GDM1 (cell line): ENCODE measurements at regions not wholly inside any gene's neighbourhood (a gene's known extent, or its start where the extent isn't known, plus 50 kb on each side); places are given as distances from the start of the nearest gene placed in this dataset.

ENCODE experiments used
- DNase-seq: peaks from one replicate; lab custom pipeline; 2025; lab: John Stamatoyannopoulos, UW

GRCh38 chr4:123573866-123574508, 177.4 kb downstream of the SPRY1 start:
- DNase-seq, result no peak

GRCh38 chr4:123575291-123575690, 178.7 kb downstream of the SPRY1 start:
- DNase-seq, result no peak

GRCh38 chr4:123577225-123577906, 180.8 kb downstream of the SPRY1 start:
- no peak for DNase-seq

DNA sequence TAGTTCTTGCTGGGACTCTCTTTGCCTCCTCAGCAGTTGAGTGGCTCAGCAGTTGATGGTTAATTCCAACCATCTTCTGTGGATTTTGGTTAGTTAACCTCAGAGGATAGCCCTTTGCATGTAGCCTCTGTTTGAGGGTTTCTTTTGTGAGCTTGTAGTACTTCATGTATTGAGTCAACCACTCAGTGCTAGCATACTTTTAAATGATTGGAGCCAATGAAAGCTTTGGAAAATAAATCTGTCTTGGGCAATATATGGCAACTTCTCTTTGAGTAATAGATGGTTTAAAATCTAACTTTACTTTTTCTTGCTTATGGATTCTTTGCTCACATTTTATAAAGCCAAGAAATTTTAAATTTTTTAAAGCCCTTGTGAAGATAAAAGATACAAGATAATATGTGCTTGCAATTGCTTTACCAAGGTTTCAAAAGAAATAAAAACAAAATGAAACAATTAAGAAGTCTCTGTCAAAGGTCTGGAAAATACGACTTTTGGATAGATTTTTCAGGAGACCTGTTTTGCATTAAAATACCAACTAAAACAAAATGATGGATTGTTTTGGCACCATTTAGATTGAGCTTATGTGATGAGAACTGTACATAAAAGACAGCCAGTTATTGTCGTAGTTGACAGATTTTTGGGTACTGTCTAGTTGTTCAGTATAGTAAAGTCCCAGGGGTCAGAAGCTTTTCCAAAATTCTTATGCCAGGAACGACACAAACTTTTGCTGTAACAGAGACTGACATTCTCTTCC, 181.9 kb downstream of the SPRY1 start:
- DNase-seq, result no peak

DNA sequence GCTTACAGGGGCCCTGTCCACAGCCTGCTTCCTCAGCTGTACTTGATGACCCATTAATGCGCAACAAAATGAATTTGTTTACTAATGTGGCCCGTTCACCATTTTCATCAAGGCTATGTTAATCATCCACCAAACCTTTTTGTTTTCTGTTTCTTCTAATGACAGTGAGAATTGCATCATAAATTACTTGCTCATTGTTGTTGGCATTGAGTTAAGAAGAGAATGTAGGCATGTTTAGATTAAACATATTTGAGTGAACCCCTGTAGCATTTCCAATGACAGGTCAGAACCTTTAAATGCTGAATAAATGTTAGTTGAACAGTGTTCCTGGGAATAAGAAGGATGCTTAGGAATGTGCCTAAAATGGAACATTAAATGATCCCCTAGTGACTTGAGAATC, 183.4 kb downstream of the SPRY1 start:
- DNase-seq, result no peak

GRCh38 chr4:123580981-123581664, 184.5 kb downstream of the SPRY1 start:
- DNase-seq, result no peak

GRCh38 chr4:123581802-123582201, 185.2 kb downstream of the SPRY1 start:
- no peak for DNase-seq

DNA sequence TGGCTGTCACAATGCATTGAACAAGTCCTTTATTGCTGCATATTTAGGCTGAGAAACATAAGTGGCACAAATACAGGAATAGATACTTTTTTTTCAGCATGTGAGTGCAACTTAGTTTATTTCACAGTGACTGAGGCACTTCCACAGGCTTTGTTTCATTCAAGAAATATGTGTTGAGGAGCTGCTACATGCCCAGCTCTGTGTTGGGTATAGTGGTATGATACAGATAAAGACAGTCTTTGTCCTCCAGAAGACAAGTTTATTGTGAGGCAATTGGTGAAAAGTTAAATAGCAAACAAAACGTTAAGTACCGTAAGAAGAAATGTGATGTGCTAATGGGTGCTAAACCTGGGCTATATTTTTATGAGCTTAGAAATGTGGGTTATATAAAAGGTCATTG, 186.4 kb downstream of the SPRY1 start:
- DNase-seq, result no peak

DNA sequence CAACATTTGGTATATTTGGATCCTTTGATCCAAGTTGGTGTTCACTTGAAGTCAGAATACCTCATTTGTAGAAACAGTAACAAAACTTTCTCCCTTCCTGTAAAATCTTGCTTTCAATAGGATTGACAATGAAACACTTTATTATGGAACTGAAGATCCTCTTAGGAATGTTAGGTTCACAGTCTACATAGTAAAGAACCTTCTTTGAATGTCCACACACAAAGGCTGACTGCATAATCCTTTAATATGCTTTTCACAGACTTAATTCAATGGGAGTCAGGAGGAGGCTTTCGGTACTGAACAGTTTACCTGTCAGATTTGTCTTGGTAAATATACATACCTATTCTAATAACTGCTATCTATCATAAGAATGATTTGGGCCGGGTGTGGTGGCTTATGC, 188.5 kb downstream of the SPRY1 start:
- DNase-seq, result no peak

DNA sequence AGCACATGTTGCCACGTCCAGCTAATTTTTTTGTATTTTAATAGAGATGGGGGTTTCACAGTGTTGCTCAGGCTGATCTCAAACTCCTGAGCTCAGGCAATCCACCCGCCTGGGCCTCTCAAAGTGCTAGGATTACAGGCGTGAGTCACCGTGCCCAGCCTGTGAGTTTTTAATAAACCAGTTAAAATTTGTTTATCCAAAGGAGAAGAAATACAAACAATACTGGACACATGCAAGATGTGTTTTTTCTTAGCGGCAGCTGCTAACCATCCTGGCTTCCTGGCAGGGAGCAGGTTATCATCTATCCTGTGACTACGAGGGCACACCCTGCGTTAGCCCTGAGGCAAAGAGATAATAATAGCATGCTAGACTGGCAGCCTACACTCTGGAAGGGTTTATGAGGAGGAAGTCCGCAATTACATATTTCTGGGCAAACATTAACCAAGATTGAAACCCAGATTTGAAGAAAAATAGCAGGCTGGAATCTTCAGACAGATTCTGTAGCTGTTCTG, 191.4 kb downstream of the SPRY1 start:
- no peak for DNase-seq

- DNase-seq, result peak; percentile 1
Observed at GRCh38 chr4:123588631-123589241, 192.1 kb downstream of the SPRY1 start.

DNA sequence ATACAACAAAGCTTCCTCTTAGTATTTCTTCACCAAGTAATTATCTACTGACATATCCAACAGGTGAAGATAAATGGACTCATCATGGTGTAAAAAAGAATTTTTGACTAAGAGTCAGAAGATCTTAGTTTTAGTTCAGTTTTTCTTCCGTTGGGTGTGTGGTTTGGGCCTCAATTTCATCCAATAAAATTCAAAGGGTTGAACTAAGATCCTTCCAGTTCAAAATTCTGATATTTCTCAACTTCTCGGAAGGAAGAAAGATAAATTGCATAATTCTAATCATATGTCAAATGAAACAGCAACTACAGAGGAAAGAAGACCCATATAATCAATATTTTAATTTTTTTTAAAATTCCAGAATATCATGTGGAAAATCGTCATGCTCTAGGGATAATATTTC, 192.7 kb downstream of the SPRY1 start:
- no peak for DNase-seq

DNA sequence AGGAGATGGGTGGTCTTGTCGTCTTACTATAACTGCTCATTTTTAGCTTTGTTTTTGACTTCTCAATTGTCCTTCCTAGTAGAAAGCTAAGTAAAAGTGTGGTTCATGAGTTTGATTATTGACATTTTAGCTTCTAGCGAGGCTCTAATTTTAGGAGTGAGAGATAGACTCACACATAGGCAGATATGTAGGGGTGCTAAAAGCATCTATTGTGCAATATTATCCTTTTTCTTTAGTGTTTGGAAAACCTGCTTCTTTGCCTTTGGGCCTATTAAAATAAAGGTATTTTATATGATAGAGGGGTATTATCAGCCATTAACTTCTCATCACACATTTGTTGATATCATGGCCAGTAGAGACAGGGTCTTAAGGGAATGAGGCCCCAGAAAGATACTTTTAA, 195.3 kb downstream of the SPRY1 start:
- DNase-seq, result no peak

DNA sequence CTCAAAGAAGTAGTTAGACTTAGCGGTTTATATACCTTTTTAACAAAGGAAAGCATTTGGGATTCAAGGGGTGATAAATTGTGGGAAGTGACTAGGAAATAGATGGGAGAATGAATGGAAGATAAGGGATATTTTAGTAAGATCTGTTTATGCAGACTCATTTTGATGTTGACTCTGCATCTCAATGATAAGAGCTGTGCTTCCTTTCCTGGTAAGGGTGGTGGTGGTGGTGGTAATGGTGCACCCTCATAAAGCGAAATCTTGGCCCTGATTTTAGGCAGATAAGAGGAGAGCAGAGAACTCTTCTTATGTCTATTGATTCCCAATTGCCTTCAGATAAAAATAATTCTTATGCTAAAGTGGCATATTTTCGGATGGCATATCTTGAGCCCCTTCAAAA, 197.1 kb downstream of the SPRY1 start:
- DNase-seq, result peak; percentile 10

DNA sequence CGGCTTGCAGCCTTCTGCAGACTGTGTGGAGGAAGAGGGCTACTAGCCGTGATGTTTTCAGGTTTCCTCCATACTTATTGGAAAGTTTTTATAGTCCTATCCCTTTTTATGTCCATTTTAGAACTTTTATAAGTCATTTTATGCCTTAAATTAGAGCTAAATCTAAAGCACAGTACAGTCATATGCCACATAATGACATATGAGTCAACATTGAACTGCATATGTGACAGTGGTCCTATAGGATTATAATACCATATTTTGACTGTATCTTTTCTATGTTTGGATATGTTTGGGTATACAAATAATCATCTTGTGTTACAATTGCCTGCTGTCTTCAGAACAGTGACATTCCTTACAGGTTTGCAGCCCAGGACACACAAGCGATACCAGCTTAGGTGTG, 200.2 kb downstream of the SPRY1 start:
- no peak for DNase-seq

DNA sequence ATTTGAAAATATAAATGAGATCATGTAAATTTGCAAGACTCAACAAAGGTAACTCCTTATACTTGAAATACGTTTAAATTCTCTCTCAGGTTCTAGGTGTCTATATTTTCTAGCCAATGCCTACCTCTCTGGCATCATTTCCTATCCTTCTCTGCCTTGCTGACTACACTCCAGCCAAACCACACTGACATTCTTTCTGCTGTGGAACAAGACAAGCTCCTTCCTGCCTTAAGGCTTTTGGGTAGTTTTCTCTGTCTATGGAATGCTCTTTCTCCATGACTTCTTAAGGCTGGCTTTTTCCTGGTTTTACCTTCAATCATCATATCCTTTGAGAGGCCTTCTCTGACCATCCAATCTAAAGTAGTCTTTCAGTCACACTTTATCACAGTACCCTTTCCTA, 201.0 kb downstream of the SPRY1 start:
- DNase-seq, result no peak

DNA sequence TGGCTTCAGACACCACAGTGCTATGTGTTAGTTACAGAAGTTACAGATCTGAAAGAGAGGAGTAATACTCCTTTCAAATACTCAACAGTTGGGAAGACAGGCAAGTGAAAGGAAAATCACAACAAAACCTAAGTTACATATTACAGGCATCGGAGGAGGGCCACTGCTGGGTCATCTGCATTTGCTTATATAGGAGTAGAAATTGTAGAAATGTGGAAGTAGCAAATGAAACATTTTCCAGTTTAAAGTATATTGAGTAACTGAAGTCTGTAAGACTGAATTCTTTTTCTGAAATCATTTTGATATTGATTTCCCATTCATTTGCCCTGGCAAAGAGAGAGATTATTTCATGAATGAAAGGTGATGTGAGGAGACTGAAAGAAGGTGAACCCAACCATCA, 201.7 kb downstream of the SPRY1 start:
- DNase-seq, result no peak

- no peak for DNase-seq
Observed at GRCh38 chr4:123599061-123599919, 202.7 kb downstream of the SPRY1 start.

- DNase-seq, result peak; percentile 93
Observed at GRCh38 chr4:123599920-123600810, 203.6 kb downstream of the SPRY1 start.
